GM12878 (cell line): ENCODE measurements at regions not wholly inside any gene's neighbourhood (a gene's known extent, or its start where the extent isn't known, plus 50 kb on each side); places are given as distances from the start of the nearest gene placed in this dataset.

ENCODE experiments used
- ATAC-seq: fragments of 200-7000 bp; cut with Tn5 transposase; 3 replicates; pipeline ENCODE4 v1.9.1; 2020; ENCODE audit warnings: mild to moderate bottlenecking, moderate library complexity
- BruUV-seq: library from RNA; stranded (reverse); fragments of 400-500 nt; replicated peaks from 2 replicates; lab custom pipeline; 2021; lab: Mats Ljungman, UMichigan
- CTCF ChIA-PET: fragments of 300-600 bp; sonication (Branson Sonifier 250); formaldehyde crosslinking; extraction: SDS; loops from one replicate; lab custom pipeline; 2021; ENCODE audit warnings: inconsistent platforms; lab: Yijun Ruan, JAX
- POLR2A ChIA-PET: fragments of 350-600 bp; formaldehyde crosslinking; extraction: SDS; loops from one replicate; lab custom pipeline; 2021; ENCODE audit warnings: inconsistent platforms; lab: Charles Lee
- RAD21 ChIA-PET: fragments of 300-600 bp; sonication (Branson Sonifier 250); formaldehyde crosslinking; loops from one replicate; lab custom pipeline; 2023; ENCODE audit warnings: antibody characterized with exemption; ENCODE audit not compliant: unreplicated experiment; lab: Charles Lee
- SMC1A ChIA-PET: fragments of 300-600 bp; sonication (Branson Sonifier 250); formaldehyde crosslinking; loops from one replicate; lab custom pipeline; 2023; ENCODE audit not compliant: unreplicated experiment, uncharacterized antibody; lab: Charles Lee
- DNase-seq: peaks from one replicate; pipeline ENCODE4 v3.0.0-alpha.2; 2011; ENCODE audit warnings: low read depth, low spot score
- FAIRE-seq: peaks from 3 replicates; lab custom pipeline; 2011; peaks lifted over from hg19 to GRCh38; lab: Jason Lieb, UNC
- H2AFZ ChIP-seq: 2 replicates; pipeline ENCODE4 v1.6.0; 2011; ENCODE audit warnings: low read depth, low read length, control low read depth; ENCODE audit not compliant: control insufficient read depth
- H3K27ac ChIP-seq: 2 replicates; pipeline ENCODE4 v1.5.1; 2011; ENCODE audit warnings: control low read depth; ENCODE audit not compliant: control insufficient read depth, insufficient read depth
- H3K27me3 ChIP-seq, 2 experiments: replicated peaks in 1 of 2; 2 replicates each; pipeline versions ENCODE4 v1.6.0 to v1.6.1; 2011; ENCODE audit warnings: low read length in 1 of 2; ENCODE audit not compliant: control insufficient read depth in 2 of 2, insufficient read depth in 2 of 2
- H3K36me3 ChIP-seq, 2 experiments: 2 replicates each; pipeline ENCODE4 v1.5.1; 2011; ENCODE audit warnings: low read length in 1 of 2; ENCODE audit not compliant: control insufficient read depth in 2 of 2, insufficient read depth in 2 of 2
- H3K4me1 ChIP-seq: 2 replicates; pipeline ENCODE4 v1.6.1; 2011; ENCODE audit warnings: mild to moderate bottlenecking, low read length, moderate library complexity, mixed read lengths; ENCODE audit not compliant: control insufficient read depth, insufficient read depth
- H3K4me2 ChIP-seq: 2 replicates; pipeline ENCODE4 v1.6.0; 2011; ENCODE audit warnings: control low read depth; ENCODE audit not compliant: control insufficient read depth, insufficient read depth
- H3K4me3 ChIP-seq: fragments of 200-600 bp; sonication (generic); 2 replicates; pipeline ENCODE4 v1.5.1; 2016
- H3K79me2 ChIP-seq: 2 replicates; pipeline ENCODE4 v1.6.0; 2011; ENCODE audit warnings: low read length; ENCODE audit not compliant: control insufficient read depth, insufficient read depth
- H3K9ac ChIP-seq: 2 replicates; pipeline ENCODE4 v1.8.0; 2011; ENCODE audit warnings: low read length, control low read depth, mixed read lengths; ENCODE audit not compliant: control insufficient read depth, insufficient read depth
- H3K9me3 ChIP-seq: replicated peaks from 3 replicates; pipeline ENCODE4 v1.5.1; 2011; ENCODE audit warnings: mild to moderate bottlenecking, low read length; ENCODE audit not compliant: control insufficient read depth, insufficient read depth
- H4K20me1 ChIP-seq: 2 replicates; pipeline ENCODE4 v1.6.0; 2011; ENCODE audit not compliant: control insufficient read depth, insufficient read depth
- ASH2L ChIP-seq: fragments of 300-600, 200-600 bp; sonication (generic); IDR thresholded peaks from 2 replicates; pipeline ENCODE4 v1.6.1; 2017; ENCODE audit warnings: low read depth, mild to moderate bottlenecking, borderline replicate concordance
- BCL3 ChIP-seq: IDR thresholded peaks from 2 replicates; pipeline ENCODE4 v1.6.1; 2011; ENCODE audit warnings: borderline replicate concordance, low read depth, mild to moderate bottlenecking, moderate library complexity, low read length; ENCODE audit not compliant: insufficient read depth, poor library complexity, severe bottlenecking
- ETV6 ChIP-seq, 2 experiments: fragments of 450-650 bp in 1 of 2; IDR thresholded peaks in 1 of 2; conservative IDR thresholded peaks in 1 of 2; 2 replicates each; pipeline ENCODE4 v1.6.1; 2014; ENCODE audit warnings: antibody characterized with exemption in 1 of 2, borderline replicate concordance in 1 of 2, low read depth in 1 of 2, mild to moderate bottlenecking in 1 of 2, moderate library complexity in 1 of 2
- KLF5 ChIP-seq: fragments of 450-650 bp; IDR thresholded peaks from 2 replicates; pipeline ENCODE4 v1.6.1; 2014; ENCODE audit warnings: mild to moderate bottlenecking; ENCODE audit not compliant: partially characterized antibody
- MEF2A ChIP-seq: IDR thresholded peaks from 2 replicates; pipeline ENCODE4 v1.6.1; 2011; ENCODE audit warnings: low read depth, mild to moderate bottlenecking, low read length, moderate library complexity; ENCODE audit not compliant: insufficient read depth
- MTA3 ChIP-seq: IDR thresholded peaks from 2 replicates; pipeline ENCODE4 v1.6.1; 2012; ENCODE audit warnings: low read length, inconsistent platforms, borderline replicate concordance
- POLR2A ChIP-seq: IDR thresholded peaks from 2 replicates; pipeline ENCODE4 v1.6.1; 2011; ENCODE audit warnings: low read depth, mild to moderate bottlenecking, low read length
- RB1 ChIP-seq: fragments of 450-650 bp; formaldehyde crosslinking; IDR thresholded peaks from 2 replicates; pipeline ENCODE4 v1.6.1; 2017; ENCODE audit warnings: mild to moderate bottlenecking, borderline replicate concordance
- RELA ChIP-seq: fragments of 450-650 bp; IDR thresholded peaks from 2 replicates; pipeline ENCODE4 v1.8.0; 2014; ENCODE audit warnings: borderline replicate concordance; ENCODE audit not compliant: partially characterized antibody
- SUZ12 ChIP-seq: fragments of 200-600 bp; sonication (generic); IDR thresholded peaks from one replicate; pipeline ENCODE4 v1.6.1; 2018; ENCODE audit warnings: antibody characterized with exemption, mild to moderate bottlenecking; ENCODE audit not compliant: unreplicated experiment
- WRNIP1 ChIP-seq: IDR thresholded peaks from 2 replicates; pipeline ENCODE4 v1.6.1; 2011; ENCODE audit warnings: low read depth, low read length, improper control_type of control experiment, borderline replicate concordance
- YY1 ChIP-seq: IDR thresholded peaks from 2 replicates; pipeline ENCODE4 v1.6.1; 2011; ENCODE audit warnings: low read depth, mild to moderate bottlenecking, low read length
- ZBTB33 ChIP-seq: fragments of 450-650 bp; IDR thresholded peaks from 2 replicates; pipeline ENCODE4 v1.6.1; 2017; ENCODE audit warnings: mild to moderate bottlenecking
- WGBS: methylation state at CpG from one replicate; pipeline ENCODE4 v1.1.6; 2016; ENCODE audit warnings: low lambda C conversion rate; ENCODE audit not compliant: insufficient replicate concordance, insufficient coverage; ENCODE audit errors: missing lambda C conversion rate; 5-methylcytosine and 5-hydroxymethylcytosine counted together
- in situ Hi-C: fragments of 300-500 bp; cut with MboI; formaldehyde crosslinking; loops from 9 replicates; pipeline ENCODE4 v1.14.3; 2018; ENCODE audit warnings: mixed read lengths
- intact Hi-C: fragments of 100-400 bp; cut with micrococcal nuclease; formaldehyde crosslinking; loops from one replicate; pipeline ENCODE4 v1.14.2; 2022; ENCODE audit not compliant: unreplicated experiment
- TF ChIP-seq, protein P1 (sequence below): fragments of 450-650 bp; conservative IDR thresholded peaks from 2 replicates; pipeline ENCODE4 v1.6.1; 2017; ENCODE audit warnings: mild to moderate bottlenecking, moderate library complexity
- TF ChIP-seq, protein P2 (sequence below): fragments of 450-650 bp; IDR thresholded peaks from 2 replicates; pipeline ENCODE4 v1.6.1; 2017; ENCODE audit warnings: mild to moderate bottlenecking, moderate library complexity

DNA sequence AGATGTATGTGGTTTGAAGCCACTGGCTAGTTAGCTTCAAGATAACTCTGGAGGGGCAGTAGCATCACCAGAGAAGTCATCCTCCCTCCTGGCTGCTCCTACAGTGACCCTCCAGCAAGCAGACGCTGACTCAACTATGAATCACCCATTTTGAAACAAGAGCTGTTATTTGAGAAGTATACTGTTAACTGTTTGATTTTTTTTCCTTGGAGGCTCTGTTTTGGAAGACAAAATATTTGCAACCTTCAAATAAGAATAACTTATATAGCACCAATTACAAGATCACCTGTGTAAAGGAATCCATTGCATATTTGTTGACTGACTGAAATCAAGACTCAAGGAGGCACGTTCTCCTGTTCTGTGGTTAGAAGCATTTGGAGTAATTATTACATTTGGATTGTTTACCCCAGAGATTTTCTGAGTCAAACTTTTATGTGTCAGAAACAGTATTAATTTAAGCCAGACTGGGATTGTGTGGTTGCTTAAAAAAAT, 313.8 kb downstream of the MTX2 start:
- no peak for TF ChIP-seq RELA
- TF ChIP-seq ASH2L = no peak
- TF ChIP-seq, protein P1, sequence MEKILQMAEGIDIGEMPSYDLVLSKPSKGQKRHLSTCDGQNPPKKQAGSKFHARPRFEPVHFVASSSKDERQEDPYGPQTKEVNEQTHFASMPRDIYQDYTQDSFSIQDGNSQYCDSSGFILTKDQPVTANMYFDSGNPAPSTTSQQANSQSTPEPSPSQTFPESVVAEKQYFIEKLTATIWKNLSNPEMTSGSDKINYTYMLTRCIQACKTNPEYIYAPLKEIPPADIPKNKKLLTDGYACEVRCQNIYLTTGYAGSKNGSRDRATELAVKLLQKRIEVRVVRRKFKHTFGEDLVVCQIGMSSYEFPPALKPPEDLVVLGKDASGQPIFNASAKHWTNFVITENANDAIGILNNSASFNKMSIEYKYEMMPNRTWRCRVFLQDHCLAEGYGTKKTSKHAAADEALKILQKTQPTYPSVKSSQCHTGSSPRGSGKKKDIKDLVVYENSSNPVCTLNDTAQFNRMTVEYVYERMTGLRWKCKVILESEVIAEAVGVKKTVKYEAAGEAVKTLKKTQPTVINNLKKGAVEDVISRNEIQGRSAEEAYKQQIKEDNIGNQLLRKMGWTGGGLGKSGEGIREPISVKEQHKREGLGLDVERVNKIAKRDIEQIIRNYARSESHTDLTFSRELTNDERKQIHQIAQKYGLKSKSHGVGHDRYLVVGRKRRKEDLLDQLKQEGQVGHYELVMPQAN = no peak
- TF ChIP-seq SUZ12 = no peak
- TF ChIP-seq MTA3 = no peak
- TF ChIP-seq WRNIP1 = no peak
- no peak for TF ChIP-seq ZBTB33
- no peak for TF ChIP-seq KLF5
- no peak for TF ChIP-seq RB1
- TF ChIP-seq, protein P2, sequence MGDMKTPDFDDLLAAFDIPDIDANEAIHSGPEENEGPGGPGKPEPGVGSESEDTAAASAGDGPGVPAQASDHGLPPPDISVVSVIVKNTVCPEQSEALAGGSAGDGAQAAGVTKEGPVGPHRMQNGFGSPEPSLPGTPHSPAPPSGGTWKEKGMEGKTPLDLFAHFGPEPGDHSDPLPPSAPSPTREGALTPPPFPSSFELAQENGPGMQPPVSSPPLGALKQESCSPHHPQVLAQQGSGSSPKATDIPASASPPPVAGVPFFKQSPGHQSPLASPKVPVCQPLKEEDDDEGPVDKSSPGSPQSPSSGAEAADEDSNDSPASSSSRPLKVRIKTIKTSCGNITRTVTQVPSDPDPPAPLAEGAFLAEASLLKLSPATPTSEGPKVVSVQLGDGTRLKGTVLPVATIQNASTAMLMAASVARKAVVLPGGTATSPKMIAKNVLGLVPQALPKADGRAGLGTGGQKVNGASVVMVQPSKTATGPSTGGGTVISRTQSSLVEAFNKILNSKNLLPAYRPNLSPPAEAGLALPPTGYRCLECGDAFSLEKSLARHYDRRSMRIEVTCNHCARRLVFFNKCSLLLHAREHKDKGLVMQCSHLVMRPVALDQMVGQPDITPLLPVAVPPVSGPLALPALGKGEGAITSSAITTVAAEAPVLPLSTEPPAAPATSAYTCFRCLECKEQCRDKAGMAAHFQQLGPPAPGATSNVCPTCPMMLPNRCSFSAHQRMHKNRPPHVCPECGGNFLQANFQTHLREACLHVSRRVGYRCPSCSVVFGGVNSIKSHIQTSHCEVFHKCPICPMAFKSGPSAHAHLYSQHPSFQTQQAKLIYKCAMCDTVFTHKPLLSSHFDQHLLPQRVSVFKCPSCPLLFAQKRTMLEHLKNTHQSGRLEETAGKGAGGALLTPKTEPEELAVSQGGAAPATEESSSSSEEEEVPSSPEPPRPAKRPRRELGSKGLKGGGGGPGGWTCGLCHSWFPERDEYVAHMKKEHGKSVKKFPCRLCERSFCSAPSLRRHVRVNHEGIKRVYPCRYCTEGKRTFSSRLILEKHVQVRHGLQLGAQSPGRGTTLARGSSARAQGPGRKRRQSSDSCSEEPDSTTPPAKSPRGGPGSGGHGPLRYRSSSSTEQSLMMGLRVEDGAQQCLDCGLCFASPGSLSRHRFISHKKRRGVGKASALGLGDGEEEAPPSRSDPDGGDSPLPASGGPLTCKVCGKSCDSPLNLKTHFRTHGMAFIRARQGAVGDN = no peak
- TF ChIP-seq BCL3 = no peak
- no peak for TF ChIP-seq YY1
- TF ChIP-seq POLR2A = no peak
- no peak for TF ChIP-seq ETV6 (conservative IDR thresholded peaks at IDR 0.05 in 1 of 2, IDR thresholded peaks at IDR 0.05 in 1 of 2; ENCODE audit: borderline replicate concordance in 1 of 2, low read depth in 1 of 2)
- TF ChIP-seq MEF2A = no peak
- in situ Hi-C loops = no loop called here
- Histone ChIP-seq H3K4me2 (no peak overlapping the region), H3K9ac (no peak overlapping the region), H3K79me2 (no peaks in the 10 kb centered on the region), H2AFZ (no peak overlapping the region), H4K20me1 (no peaks in the 10 kb centered on the region), H3K27ac (no peak overlapping the region), H3K9me3 (no peaks in the 10 kb centered on the region), H3K27me3 (no peaks in the 10 kb centered on the region; a peak in 1 of 4 replicates), H3K4me3 (no peak overlapping the region), H3K36me3 (no peaks in the 10 kb centered on the region), H3K4me1 (no peaks in the 10 kb centered on the region)
- ChIA-PET POLR2A (interaction anchor here (0.7 kb wide), 1 partner anchor 23 kb away, joined by 3 read pairs; no protein-coding TSS in a partner anchor), SMC1A (interaction anchor here (1.2 kb wide), 1 partner anchor 49 kb away, joined by 3 read pairs; no protein-coding TSS in a partner anchor), RAD21 (interaction anchor here (1.1 to 1.4 kb wide), 2 partner anchors 231 to 442 kb away, joined by 3 read pairs; no protein-coding TSS in a partner anchor), CTCF (interaction anchor here (0.8 kb wide), 1 partner anchor 28 kb away, joined by 3 read pairs; no protein-coding TSS in a partner anchor)
- intact Hi-C loops = no loop called here
- BruUV-seq = no TSS peak
- FAIRE-seq = no peak
- WGBS = 20% methylated on average over 2 of the region's 2 CpGs
- DNase-seq = no peak
- ATAC-seq = no peak
